ENCODE measurements at regions not wholly inside any gene's neighbourhood (a gene's known extent, or its start where the extent isn't known, plus 50 kb on each side); places are given as distances from the start of the nearest gene placed in this dataset.

GRCh38 chr19:56960959-56961543 is 120.5 kb upstream of the PEG3 start:
- ChIA-PET POLR2A (ENCODE audit: partially characterized antibody) (no interaction called here), CTCF (ENCODE audit: partially characterized antibody) (no interaction called here)
- Histone ChIP-seq H3K4me1 (replicated peaks in 1 of 4; ENCODE audit: control insufficient read depth in 3 of 4, insufficient read depth in 4 of 4, low read length in 3 of 4) (peaks cover 0 to 2% (median 0%) of the 10 kb centered on the region in 4 experiments; a peak in 1 of 7 replicates), H3K4me3 (ENCODE audit: extremely low read depth in 1 of 4, insufficient read depth in 2 of 4, low read depth in 3 of 4, low read length in 4 of 4) (no peak overlapping the region), H3K79me1 (ENCODE audit: low read depth, low read length) (no peaks in the 10 kb centered on the region), H3K4me2 (ENCODE audit: insufficient read depth in 1 of 2, low read depth in 2 of 2, low read length in 2 of 2) (no peak overlapping the region), H3K79me2 (ENCODE audit: control insufficient read depth in 1 of 2, insufficient read depth in 2 of 2, low read length in 2 of 2) (no peaks in the 10 kb centered on the region), H4K5ac (ENCODE audit: insufficient read length, low read depth, low read length) (no peak overlapping the region), H2AK5ac (ENCODE audit: low read depth, low read length) (no peak overlapping the region), H2BK120ac (replicated peaks; ENCODE audit: low read depth, low read length) (no peak overlapping the region), H3K56ac (replicated peaks; ENCODE audit: insufficient read length, low read depth, low read length) (no peak overlapping the region), H3K27ac (ENCODE audit: low read depth, low read length) (no peak overlapping the region), H3K23me2 (ENCODE audit: low read depth, low read length) (no peaks in the 10 kb centered on the region; the same call in 1 of the 2 replicates), H4K20me1 (replicated peaks in 1 of 2; ENCODE audit: control insufficient read depth in 1 of 2, insufficient read depth in 2 of 2, low read length in 2 of 2) (no peaks in the 10 kb centered on the region), H3K14ac (ENCODE audit: insufficient read length) (no peak overlapping the region), H3K4ac (replicated peaks; ENCODE audit: insufficient read length, low read depth, low read length) (no peak overlapping the region), H4K91ac (replicated peaks; ENCODE audit: insufficient read length, low read length) (no peak overlapping the region), H3K23ac (ENCODE audit: insufficient read length) (no peak overlapping the region), H3K27me3 (replicated peaks in 1 of 4; ENCODE audit: control insufficient read depth in 3 of 4, extremely low read depth in 1 of 4, insufficient read depth in 3 of 4, low read length in 3 of 4) (no peaks in the 10 kb centered on the region), H3K36me3 (ENCODE audit: control insufficient read depth in 2 of 4, insufficient read depth in 4 of 4, low read length in 3 of 4) (no peaks in the 10 kb centered on the region), H3K18ac (ENCODE audit: extremely low read depth, low read length) (no peak overlapping the region), H4K8ac (ENCODE audit: extremely low read depth, insufficient read depth, low read length) (no peak overlapping the region; the same call in 1 of the 2 replicates), H3K9ac (replicated peaks in 1 of 4; ENCODE audit: extremely low read depth in 1 of 4, low read depth in 3 of 4, low read length in 3 of 4) (no peak overlapping the region), H2BK5ac (ENCODE audit: low read depth, low read length) (no peak overlapping the region), H2BK15ac (ENCODE audit: low read length) (no peak overlapping the region), H2BK20ac (ENCODE audit: low read length) (no peak overlapping the region), H2AFZ (ENCODE audit: low read length) (no peak overlapping the region), H2BK12ac (ENCODE audit: low read depth, low read length) (no peak overlapping the region), H3K9me3 (ENCODE audit: insufficient read depth in 2 of 2, low read depth in 1 of 2, low read length in 1 of 2) (peaks cover 59 to 88% of the 10 kb centered on the region in 2 experiments)
- 61% methylated on average over 5 of the region's 7 CpGs; no CpG with 5 or more reads in 1 of the 2 experiments for WGBS, 2 experiments (ENCODE audit: extremely low coverage in 1 of 2, insufficient coverage in 1 of 2, insufficient read length in 1 of 2, insufficient replicate concordance in 2 of 2, low coverage in 1 of 2, low lambda C conversion rate in 2 of 2, missing lambda C conversion rate in 1 of 2)
- FAIRE-seq: no peak
- DNase-seq (ENCODE audit: low read depth in 1 of 2, low spot score in 2 of 2): no peak
- TF ChIP-seq ATF2 (IDR thresholded peaks at IDR 0.05; ENCODE audit: low read length) (no peak), HDAC2 (IDR thresholded peaks at IDR 0.05; ENCODE audit: borderline replicate concordance in 1 of 2, low read depth in 2 of 2, low read length in 2 of 2) (no peak), MAX (IDR thresholded peaks at IDR 0.05) (no peak), MAFK (IDR thresholded peaks at IDR 0.05; ENCODE audit: low read depth, low read length) (no peak), SP4 (IDR thresholded peaks at IDR 0.05; ENCODE audit: low read length) (no peak), SP2 (IDR thresholded peaks at IDR 0.05; ENCODE audit: low read length) (no peak), POLR2A (IDR thresholded peaks at IDR 0.05; ENCODE audit: control extremely low read depth in 1 of 2, low read depth in 2 of 2, low read length in 2 of 2) (no peak)
